ENCODE measurements at regions not wholly inside any gene's neighbourhood (a gene's known extent, or its start where the extent isn't known, plus 50 kb on each side); places are given as distances from the start of the nearest gene placed in this dataset.

- TF ChIP-seq EZH2phosphoT487 (IDR thresholded peaks at IDR 0.05; ENCODE audit: borderline replicate concordance, low read depth, low read length) (no peak), CTCF (conservative IDR thresholded peaks at IDR 0.05; ENCODE audit: low read length) (no peak)
- no peaks in the 10 kb centered on the region for H3K9me2 ChIP-seq (ENCODE audit: insufficient read depth, low read length)
- H4K20me1 ChIP-seq (ENCODE audit: insufficient read depth, low read length), result no peaks in the 10 kb centered on the region
- no peaks in the 10 kb centered on the region for H3K36me3 ChIP-seq (ENCODE audit: insufficient read depth, low read length)
- DNase-seq (ENCODE audit: low spot score), result no peak
- ChIA-PET POLR2A (no interaction called here), CTCF (ENCODE audit: unreplicated experiment) (no interaction called here)
- no peak overlapping the region for H3K27ac ChIP-seq (ENCODE audit: low read depth, low read length, poor library complexity, severe bottlenecking)
- H3K9me3 ChIP-seq (ENCODE audit: low read length), result no peaks in the 10 kb centered on the region
- H3K4me3 ChIP-seq (ENCODE audit: low read depth, low read length, poor library complexity, severe bottlenecking), result no peak overlapping the region
- H3K4me2 ChIP-seq (ENCODE audit: low read length), result no peak overlapping the region
- intact Hi-C loops (cut with micrococcal nuclease; ENCODE audit: unreplicated experiment), result no loop called here
- no peak overlapping the region for H2AFZ ChIP-seq (ENCODE audit: low read length)
- no TSS peak for BruUV-seq (replicated peaks)
- no peaks in the 10 kb centered on the region for H3K4me1 ChIP-seq (ENCODE audit: insufficient read depth, low read length, poor library complexity, severe bottlenecking)
- no peaks in the 10 kb centered on the region for H3K79me2 ChIP-seq (ENCODE audit: insufficient read depth, low read depth, low read length)
Observed at GRCh38 chr5:93184041-93184440, 397.0 kb downstream of the NR2F1-AS1 start.

GRCh38 chr5:93179466-93179865 is 401.6 kb downstream of the NR2F1-AS1 start:
- H3K9me3 ChIP-seq (ENCODE audit: low read length), result no peaks in the 10 kb centered on the region
- no TSS peak for BruUV-seq (replicated peaks)

GRCh38 chr5:93174930-93175329 is 406.1 kb downstream of the NR2F1-AS1 start:
- Histone ChIP-seq H3K27ac (ENCODE audit: low read depth, low read length, poor library complexity, severe bottlenecking) (no peak overlapping the region), H3K4me3 (ENCODE audit: low read depth, low read length, poor library complexity, severe bottlenecking) (no peak overlapping the region), H2AFZ (ENCODE audit: low read length) (no peak overlapping the region), H3K4me2 (ENCODE audit: low read length) (no peak overlapping the region), H3K9me2 (ENCODE audit: insufficient read depth, low read length) (no peaks in the 10 kb centered on the region), H3K9me3 (ENCODE audit: low read length) (no peaks in the 10 kb centered on the region), H3K4me1 (ENCODE audit: insufficient read depth, low read length, poor library complexity, severe bottlenecking) (no peaks in the 10 kb centered on the region), H3K36me3 (ENCODE audit: insufficient read depth, low read length) (no peaks in the 10 kb centered on the region), H4K20me1 (ENCODE audit: insufficient read depth, low read length) (no peaks in the 10 kb centered on the region), H3K79me2 (ENCODE audit: insufficient read depth, low read depth, low read length) (no peaks in the 10 kb centered on the region)
- BruUV-seq (replicated peaks), result no TSS peak
- no peak for DNase-seq (ENCODE audit: low spot score)
- ChIA-PET POLR2A (no interaction called here), CTCF (ENCODE audit: unreplicated experiment) (no interaction called here)
- intact Hi-C loops (cut with micrococcal nuclease; ENCODE audit: unreplicated experiment), result no loop called here
- TF ChIP-seq EZH2phosphoT487 (IDR thresholded peaks at IDR 0.05; ENCODE audit: borderline replicate concordance, low read depth, low read length), result no peak
- no peak for TF ChIP-seq CTCF (conservative IDR thresholded peaks at IDR 0.05; ENCODE audit: low read length)

More at GRCh38 chr5:93179466-93179865, 401.6 kb downstream of the NR2F1-AS1 start:
- ChIA-PET POLR2A (no interaction called here), CTCF (ENCODE audit: unreplicated experiment) (no interaction called here)
- no peaks in the 10 kb centered on the region for H3K9me2 ChIP-seq (ENCODE audit: insufficient read depth, low read length)
- H3K79me2 ChIP-seq (ENCODE audit: insufficient read depth, low read depth, low read length), result no peaks in the 10 kb centered on the region
- no peaks in the 10 kb centered on the region for H3K36me3 ChIP-seq (ENCODE audit: insufficient read depth, low read length)
- DNase-seq (ENCODE audit: low spot score), result no peak
- no peaks in the 10 kb centered on the region for H3K4me1 ChIP-seq (ENCODE audit: insufficient read depth, low read length, poor library complexity, severe bottlenecking)
- H3K4me2 ChIP-seq (ENCODE audit: low read length), result no peak overlapping the region
- H3K27ac ChIP-seq (ENCODE audit: low read depth, low read length, poor library complexity, severe bottlenecking), result no peak overlapping the region
- intact Hi-C loops (cut with micrococcal nuclease; ENCODE audit: unreplicated experiment), result no loop called here
- no peaks in the 10 kb centered on the region for H4K20me1 ChIP-seq (ENCODE audit: insufficient read depth, low read length)
- no peak overlapping the region for H2AFZ ChIP-seq (ENCODE audit: low read length)
- TF ChIP-seq CTCF (conservative IDR thresholded peaks at IDR 0.05; ENCODE audit: low read length) (no peak), EZH2phosphoT487 (IDR thresholded peaks at IDR 0.05; ENCODE audit: borderline replicate concordance, low read depth, low read length) (no peak)
- H3K4me3 ChIP-seq (ENCODE audit: low read depth, low read length, poor library complexity, severe bottlenecking), result no peak overlapping the region

Data from OCI-LY7 (cell line).